ENCODE measurements at regions not wholly inside any gene's neighbourhood (a gene's known extent, or its start where the extent isn't known, plus 50 kb on each side); places are given as distances from the start of the nearest gene placed in this dataset.

DNA sequence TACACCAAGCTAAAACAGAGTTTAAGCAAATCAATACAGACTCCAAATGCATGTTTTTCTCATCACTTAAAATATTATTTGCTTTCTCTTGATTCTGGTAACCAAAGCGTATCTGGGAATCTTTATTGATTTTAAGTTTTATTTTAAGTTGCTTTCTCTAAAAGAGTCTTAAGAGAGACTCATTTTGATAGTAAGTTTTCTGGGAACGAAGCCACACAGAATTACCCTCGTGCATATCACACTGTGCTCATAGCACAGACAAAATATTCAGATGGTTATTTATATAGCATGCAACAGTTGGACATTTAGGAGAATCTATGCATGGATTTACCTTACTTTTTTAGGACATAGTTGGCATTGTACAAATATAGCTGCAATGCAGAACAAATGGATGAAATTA lies 597.5 kb upstream of the NRXN1 start:
- in situ Hi-C loops (cut with MboI; ENCODE audit: low pct_ligation_motif_present in 1 of 4, low pct_unique_long_range_greater_than_20kb in 1 of 4, low sequenced_read_pairs in 3 of 4) = no loop called here
- 65 to 68% methylated on average over 3 of the region's 3 CpGs for WGBS, 2 donors (ENCODE audit: low coverage in 1 of 2)

GRCh38 chr2:51628917-51629316 lies 597.0 kb upstream of the NRXN1 start:
- Histone ChIP-seq H3K36me3 (no peaks in the 10 kb centered on the region), H3K4me1 (no peaks in the 10 kb centered on the region), H3K4me3 (no peak overlapping the region), H3K9me3 (no peaks in the 10 kb centered on the region), H3K27ac (no peak overlapping the region), H3K27me3 (no peaks in the 10 kb centered on the region)
- TF ChIP-seq EP300 (IDR thresholded peaks at IDR 0.05; ENCODE audit: low read depth) (no peak), POLR2AphosphoS5 (IDR thresholded peaks at IDR 0.05) (no peak), POLR2A (IDR thresholded peaks at IDR 0.05) (no peak)
- TF ChIP-seq, protein P1, sequence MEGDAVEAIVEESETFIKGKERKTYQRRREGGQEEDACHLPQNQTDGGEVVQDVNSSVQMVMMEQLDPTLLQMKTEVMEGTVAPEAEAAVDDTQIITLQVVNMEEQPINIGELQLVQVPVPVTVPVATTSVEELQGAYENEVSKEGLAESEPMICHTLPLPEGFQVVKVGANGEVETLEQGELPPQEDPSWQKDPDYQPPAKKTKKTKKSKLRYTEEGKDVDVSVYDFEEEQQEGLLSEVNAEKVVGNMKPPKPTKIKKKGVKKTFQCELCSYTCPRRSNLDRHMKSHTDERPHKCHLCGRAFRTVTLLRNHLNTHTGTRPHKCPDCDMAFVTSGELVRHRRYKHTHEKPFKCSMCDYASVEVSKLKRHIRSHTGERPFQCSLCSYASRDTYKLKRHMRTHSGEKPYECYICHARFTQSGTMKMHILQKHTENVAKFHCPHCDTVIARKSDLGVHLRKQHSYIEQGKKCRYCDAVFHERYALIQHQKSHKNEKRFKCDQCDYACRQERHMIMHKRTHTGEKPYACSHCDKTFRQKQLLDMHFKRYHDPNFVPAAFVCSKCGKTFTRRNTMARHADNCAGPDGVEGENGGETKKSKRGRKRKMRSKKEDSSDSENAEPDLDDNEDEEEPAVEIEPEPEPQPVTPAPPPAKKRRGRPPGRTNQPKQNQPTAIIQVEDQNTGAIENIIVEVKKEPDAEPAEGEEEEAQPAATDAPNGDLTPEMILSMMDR (IDR thresholded peaks at IDR 0.05) = no peak
- WGBS, 2 donors (ENCODE audit: low coverage in 1 of 2) = 38 to 64% methylated on average over 3 of the region's 3 CpGs
- DNase-seq = no peak
- intact Hi-C loops (cut with DNase I; ENCODE audit: low total_unique reads) (no loop called here), in situ Hi-C loops (cut with MboI; ENCODE audit: low pct_ligation_motif_present in 1 of 4, low pct_unique_long_range_greater_than_20kb in 1 of 4, low sequenced_read_pairs in 3 of 4) (no loop called here)

More for the DNA sequence above, 597.5 kb upstream of the NRXN1 start:
- Histone ChIP-seq H3K4me1 (no peaks in the 10 kb centered on the region), H3K4me3 (no peak overlapping the region), H3K36me3 (no peaks in the 10 kb centered on the region), H3K9me3 (no peaks in the 10 kb centered on the region), H3K27ac (no peak overlapping the region), H3K27me3 (no peaks in the 10 kb centered on the region)
- no peak for DNase-seq
- TF ChIP-seq EP300 (IDR thresholded peaks at IDR 0.05; ENCODE audit: low read depth) = no peak
- TF ChIP-seq POLR2A (IDR thresholded peaks at IDR 0.05) = no peak
- TF ChIP-seq POLR2AphosphoS5 (IDR thresholded peaks at IDR 0.05) = no peak
- TF ChIP-seq, protein P1 (IDR thresholded peaks at IDR 0.05) = no peak
- intact Hi-C loops (cut with DNase I; ENCODE audit: low total_unique reads) = no loop called here

GRCh38 chr2:51624995-51625394 lies 593.1 kb upstream of the NRXN1 start:
- H3K9me3 ChIP-seq = no peaks in the 10 kb centered on the region
- no peaks in the 10 kb centered on the region for H3K36me3 ChIP-seq
- no peak overlapping the region for H3K27ac ChIP-seq
- H3K27me3 ChIP-seq = no peaks in the 10 kb centered on the region
- WGBS, 2 donors (ENCODE audit: low coverage in 1 of 2) = 65 to 78% methylated on average over 3 of the region's 3 CpGs
- in situ Hi-C loops (cut with MboI; ENCODE audit: low pct_ligation_motif_present in 1 of 4, low pct_unique_long_range_greater_than_20kb in 1 of 4, low sequenced_read_pairs in 3 of 4) (no loop called here), intact Hi-C loops (cut with DNase I; ENCODE audit: low total_unique reads) (no loop called here)
- TF ChIP-seq, protein P1 (IDR thresholded peaks at IDR 0.05) = no peak
- TF ChIP-seq POLR2AphosphoS5 (IDR thresholded peaks at IDR 0.05) (no peak), POLR2A (IDR thresholded peaks at IDR 0.05) (no peak), EP300 (IDR thresholded peaks at IDR 0.05; ENCODE audit: low read depth) (no peak)
- no peak for DNase-seq
- no peak overlapping the region for H3K4me3 ChIP-seq
- no peaks in the 10 kb centered on the region for H3K4me1 ChIP-seq

DNA sequence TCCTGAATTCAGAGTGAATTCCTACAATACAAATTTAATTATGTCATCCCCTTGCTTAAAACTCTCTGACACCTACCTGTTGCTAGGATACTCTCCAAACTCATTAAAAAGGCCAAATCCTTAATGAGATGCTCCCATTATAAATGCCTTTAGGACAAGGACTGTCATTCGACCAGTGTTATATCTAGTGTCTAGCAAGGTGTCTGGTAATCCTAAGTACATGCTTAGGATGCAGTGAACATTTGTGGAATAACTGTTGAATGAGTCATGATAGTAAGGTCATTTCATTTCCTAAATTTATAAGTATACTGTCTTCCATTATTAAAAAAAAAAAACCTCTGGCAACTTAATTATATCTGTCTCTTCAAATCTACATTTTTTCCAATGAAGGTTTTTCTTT lies 588.9 kb upstream of the NRXN1 start:
- TF ChIP-seq POLR2A (IDR thresholded peaks at IDR 0.05) (no peak), EP300 (IDR thresholded peaks at IDR 0.05; ENCODE audit: low read depth) (no peak), POLR2AphosphoS5 (IDR thresholded peaks at IDR 0.05) (no peak)
- TF ChIP-seq, protein P1 (IDR thresholded peaks at IDR 0.05) = no peak
- in situ Hi-C loops (cut with MboI; ENCODE audit: low pct_ligation_motif_present in 1 of 4, low pct_unique_long_range_greater_than_20kb in 1 of 4, low sequenced_read_pairs in 3 of 4) = no loop called here
- no peak overlapping the region for H3K4me3 ChIP-seq

More for the DNA sequence above, 588.9 kb upstream of the NRXN1 start:
- 78 to 80% methylated on average over 1 of the region's 1 CpG for WGBS, 2 donors (ENCODE audit: low coverage in 1 of 2)
- H3K9me3 ChIP-seq = no peaks in the 10 kb centered on the region
- no peak for DNase-seq
- no peaks in the 10 kb centered on the region for H3K27me3 ChIP-seq
- intact Hi-C loops (cut with DNase I; ENCODE audit: low total_unique reads) = no loop called here
- no peaks in the 10 kb centered on the region for H3K36me3 ChIP-seq
- no peak overlapping the region for H3K27ac ChIP-seq
- no peaks in the 10 kb centered on the region for H3K4me1 ChIP-seq

All from transverse colon (tissue), 4 donors.